ENCODE measurements at regions not wholly inside any gene's neighbourhood (a gene's known extent, or its start where the extent isn't known, plus 50 kb on each side); places are given as distances from the start of the nearest gene placed in this dataset.

DNA sequence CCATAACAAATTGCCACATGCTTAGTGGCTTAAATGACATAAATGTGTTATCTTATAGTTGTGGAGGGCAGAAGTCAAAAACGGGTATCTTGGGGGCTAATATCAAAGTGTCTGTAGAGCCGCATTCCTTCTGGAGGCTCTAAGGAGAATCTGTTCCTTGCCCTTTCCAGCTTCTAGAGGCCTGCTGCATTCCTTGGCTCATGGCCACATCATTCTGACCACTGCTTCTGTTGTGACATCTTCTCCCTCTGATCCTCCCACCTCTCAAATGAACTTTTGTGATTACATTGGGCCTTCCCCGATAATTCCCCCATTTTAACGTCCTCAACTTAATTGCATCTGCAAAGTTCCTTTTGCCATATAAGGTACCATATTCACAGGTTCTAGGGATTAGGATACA lies 76.1 kb downstream of the CYP26A1 start:
- intact Hi-C loops (cut with DNase I; ENCODE audit: low total_unique reads): no loop called here
- Histone ChIP-seq H3K9me3 (peaks cover 0 to 12% (median 0%) of the 10 kb centered on the region in 8 donors), H3K36me3 (no peaks in the 10 kb centered on the region), H3K4me3 (no peak overlapping the region), H3K4me1 (no peaks in the 10 kb centered on the region), H3K27me3 (replicated peaks in 1 of 7) (peaks cover 0 to 12% (median 0%) of the 10 kb centered on the region in 7 donors), H3K27ac (no peak overlapping the region)
- 85 to 91% (median 89%) methylated on average over 4 of the region's 4 CpGs for WGBS, 5 donors
- TF ChIP-seq CTCF (IDR thresholded peaks at IDR 0.05 in 8 of 11, conservative IDR thresholded peaks at IDR 0.05 in 3 of 11) (no peak), POLR2A (IDR thresholded peaks at IDR 0.05) (no peak), POLR2AphosphoS5 (IDR thresholded peaks at IDR 0.05) (no peak)
- no peak for DNase-seq

DNA sequence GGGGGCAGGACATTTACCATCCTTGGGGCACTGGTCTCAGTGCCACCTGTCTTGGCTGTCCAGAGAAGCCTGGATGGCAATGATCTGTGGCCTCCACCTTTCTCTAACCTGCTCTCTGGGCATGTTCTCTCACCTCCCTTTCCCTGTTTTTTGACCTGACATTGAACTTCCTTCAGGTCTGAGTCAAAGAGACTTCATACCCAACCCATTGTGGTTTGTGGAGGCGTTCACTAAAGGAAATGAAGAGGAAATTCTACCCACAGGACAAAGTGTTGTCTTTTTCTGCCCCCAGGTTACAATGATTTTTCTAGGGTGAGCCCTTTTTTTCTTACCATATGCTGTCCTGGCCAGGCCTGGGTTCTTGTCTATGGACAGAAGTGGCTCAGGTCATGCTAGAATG lies 76.6 kb downstream of the CYP26A1 start:
- Histone ChIP-seq H3K4me1 (no peaks in the 10 kb centered on the region), H3K9me3 (peaks cover 0 to 16% (median 0%) of the 10 kb centered on the region in 8 donors), H3K27me3 (replicated peaks in 1 of 7) (peaks cover 0 to 6% (median 0%) of the 10 kb centered on the region in 7 donors), H3K27ac (no peak overlapping the region), H3K36me3 (no peaks in the 10 kb centered on the region), H3K4me3 (no peak overlapping the region)
- intact Hi-C loops (cut with DNase I; ENCODE audit: low total_unique reads): no loop called here
- TF ChIP-seq CTCF (IDR thresholded peaks at IDR 0.05 in 8 of 11, conservative IDR thresholded peaks at IDR 0.05 in 3 of 11): no peak
- no peak for TF ChIP-seq POLR2AphosphoS5 (IDR thresholded peaks at IDR 0.05)
- no peak for TF ChIP-seq POLR2A (IDR thresholded peaks at IDR 0.05)
- no peak for DNase-seq
- 15 to 32% (median 19%) methylated on average over 1 of the region's 1 CpG for WGBS, 5 donors

GRCh38 chr10:93150990-93151547 lies 77.4 kb downstream of the CYP26A1 start:
- Histone ChIP-seq H3K4me1 (no peaks in the 10 kb centered on the region), H3K27me3 (replicated peaks in 1 of 7) (peaks cover 0 to 5% (median 0%) of the 10 kb centered on the region in 7 donors), H3K27ac (no peak overlapping the region), H3K4me3 (no peak overlapping the region), H3K36me3 (no peaks in the 10 kb centered on the region), H3K9me3 (peaks cover 0 to 24% (median 0%) of the 10 kb centered on the region in 8 donors)
- WGBS, 5 donors: 68 to 77% (median 74%) methylated on average over 8 of the region's 8 CpGs
- intact Hi-C loops (cut with DNase I; ENCODE audit: low total_unique reads): no loop called here
- no peak for DNase-seq
- TF ChIP-seq POLR2AphosphoS5 (IDR thresholded peaks at IDR 0.05): no peak
- TF ChIP-seq CTCF (IDR thresholded peaks at IDR 0.05 in 8 of 11, conservative IDR thresholded peaks at IDR 0.05 in 3 of 11): no peak
- TF ChIP-seq POLR2A (IDR thresholded peaks at IDR 0.05): no peak

- H3K4me3 ChIP-seq: no peak overlapping the region
- H3K4me1 ChIP-seq: no peaks in the 10 kb centered on the region
- no peak for TF ChIP-seq POLR2A (IDR thresholded peaks at IDR 0.05)
- no peak for TF ChIP-seq POLR2AphosphoS5 (IDR thresholded peaks at IDR 0.05)
- TF ChIP-seq CTCF (IDR thresholded peaks at IDR 0.05 in 8 of 11, conservative IDR thresholded peaks at IDR 0.05 in 3 of 11): no peak
- H3K36me3 ChIP-seq: no peaks in the 10 kb centered on the region
- H3K27ac ChIP-seq: no peak overlapping the region
- DNase-seq: no peak
- H3K9me3 ChIP-seq: peaks cover 0 to 24% (median 0%) of the 10 kb centered on the region in 8 donors
- peaks cover 0 to 5% (median 0%) of the 10 kb centered on the region in 7 donors for H3K27me3 ChIP-seq (replicated peaks in 1 of 7)
- intact Hi-C loops (cut with DNase I; ENCODE audit: low total_unique reads): no loop called here
These were observed 78.4 kb downstream of the CYP26A1 start for GRCh38 chr10:93152136-93152535.
